ENCODE measurements at regions not wholly inside any gene's neighbourhood (a gene's known extent, or its start where the extent isn't known, plus 50 kb on each side); places are given as distances from the start of the nearest gene placed in this dataset.
A peak's percentile ranks its signal among the peaks of the same experiment; 100 is the strongest.

DNA sequence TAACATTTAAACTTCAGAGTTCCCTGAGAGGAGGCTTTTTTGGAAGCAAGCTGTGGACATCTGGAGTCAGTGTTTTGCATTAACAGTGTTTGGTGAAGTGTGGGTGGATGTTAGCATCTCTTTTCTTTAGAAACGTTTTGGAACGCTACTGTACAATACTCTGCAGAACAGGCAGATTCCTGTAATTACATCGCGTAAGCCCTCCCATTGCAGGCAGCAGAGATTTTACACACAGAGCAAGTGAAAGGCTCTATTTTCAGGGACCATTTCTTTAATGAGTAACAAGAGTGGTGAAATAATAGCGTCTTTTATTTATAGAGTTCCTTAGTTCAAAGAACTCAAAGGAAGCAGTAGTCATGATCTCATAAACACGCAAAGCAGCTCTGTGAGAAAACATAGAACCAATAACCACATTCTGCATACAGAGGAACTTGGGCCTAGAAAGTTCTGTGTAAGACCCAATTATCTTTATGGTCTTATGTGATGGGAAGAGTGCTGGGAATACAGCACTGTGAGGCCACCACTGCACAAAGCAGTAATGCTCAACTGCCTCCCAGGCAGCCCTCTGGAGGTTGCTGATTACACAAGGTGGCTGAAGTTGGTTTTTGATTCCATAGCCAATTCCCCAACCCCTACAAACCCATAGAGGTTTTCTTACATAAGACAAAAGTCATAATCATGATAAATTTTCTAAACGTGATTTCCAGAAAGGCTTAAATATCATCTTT lies 298.7 kb upstream of the EPHA5 start:
- DNase-seq (ENCODE audit: low spot score) = no peak
- FAIRE-seq = no peak

DNA sequence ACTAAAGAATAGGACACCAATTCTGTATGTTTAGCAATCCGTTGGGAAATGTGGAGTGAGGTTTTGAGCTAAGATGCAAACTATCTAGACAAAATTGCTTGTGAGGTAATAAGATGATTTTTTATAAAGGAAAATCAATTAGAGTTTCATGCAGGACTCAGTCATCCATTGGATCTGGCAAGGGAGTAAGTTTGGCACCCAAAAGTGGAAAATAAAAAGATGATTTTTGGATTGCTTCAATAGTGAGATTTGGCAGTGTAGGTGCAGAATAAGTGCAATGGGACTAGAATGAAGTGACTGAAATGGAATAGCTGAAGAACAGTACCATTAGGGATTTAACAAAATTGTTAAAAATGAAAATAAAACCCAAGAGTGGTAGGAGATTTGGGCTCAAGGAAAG lies 290.5 kb upstream of the EPHA5 start:
- no peak for DNase-seq (ENCODE audit: low spot score)

DNA sequence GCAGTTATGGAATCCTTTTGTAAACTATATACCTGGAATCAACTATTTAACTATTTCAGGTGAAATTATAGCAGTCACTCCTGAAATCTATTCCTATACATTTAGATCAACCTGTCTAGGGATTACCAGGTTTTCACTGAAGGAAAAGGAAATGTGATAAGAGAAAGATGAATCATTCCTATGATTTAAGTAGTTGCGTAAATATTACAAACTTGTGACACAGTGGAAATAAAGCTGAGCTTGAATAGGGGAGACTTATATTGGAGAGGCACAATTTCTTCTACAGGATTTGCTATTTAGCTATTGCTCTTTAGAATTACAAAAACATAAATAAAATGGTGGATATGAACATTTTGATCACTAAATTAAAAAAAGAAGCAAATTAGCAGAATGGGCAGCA lies 284.1 kb upstream of the EPHA5 start:
- no peak for DNase-seq (ENCODE audit: low spot score)
- no peak for FAIRE-seq

More for the DNA sequence above, 290.5 kb upstream of the EPHA5 start:
- no peak for FAIRE-seq

DNA sequence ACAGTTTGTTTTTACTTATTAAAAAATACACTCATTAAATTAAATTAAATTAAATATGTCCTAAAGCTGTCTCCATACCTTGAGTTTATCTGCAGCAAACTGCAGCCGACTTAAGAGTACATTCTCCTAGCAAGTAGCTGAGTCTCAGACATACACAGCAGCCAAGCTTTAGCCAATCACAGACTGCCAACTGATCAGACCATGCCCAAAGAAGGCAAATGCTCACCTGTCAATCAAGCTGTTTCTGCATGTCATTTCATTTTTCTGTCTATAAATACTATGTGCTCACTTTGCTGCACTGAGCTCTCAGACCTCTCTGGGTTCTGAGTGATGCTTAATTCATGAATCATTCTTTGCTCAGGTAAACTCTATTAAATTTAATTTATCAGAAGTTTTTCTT lies 280.9 kb upstream of the EPHA5 start:
- FAIRE-seq (no peak), DNase-seq (ENCODE audit: low spot score) (no peak)

DNA sequence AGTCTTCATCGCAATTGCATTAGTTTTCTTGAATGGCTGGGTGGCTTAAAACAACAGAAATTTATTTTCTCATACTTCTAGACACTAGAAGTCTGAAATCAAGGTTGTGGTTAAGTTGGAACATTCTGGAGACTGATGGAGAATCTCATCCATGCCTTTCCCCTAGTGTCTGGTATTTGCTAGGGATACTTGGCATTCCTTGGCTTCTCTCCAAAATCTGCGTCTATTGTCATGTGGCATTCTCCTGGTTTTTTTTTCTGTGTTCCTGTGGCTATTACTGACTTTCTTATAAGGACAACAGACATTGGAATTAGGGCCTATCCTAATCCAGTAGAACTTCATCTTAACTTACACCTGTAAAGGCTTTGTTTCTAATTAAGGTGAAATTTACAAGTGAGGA lies 272.8 kb upstream of the EPHA5 start:
- FAIRE-seq (peak; percentile 77), DNase-seq (ENCODE audit: low spot score) (peak; percentile 86)

DNA sequence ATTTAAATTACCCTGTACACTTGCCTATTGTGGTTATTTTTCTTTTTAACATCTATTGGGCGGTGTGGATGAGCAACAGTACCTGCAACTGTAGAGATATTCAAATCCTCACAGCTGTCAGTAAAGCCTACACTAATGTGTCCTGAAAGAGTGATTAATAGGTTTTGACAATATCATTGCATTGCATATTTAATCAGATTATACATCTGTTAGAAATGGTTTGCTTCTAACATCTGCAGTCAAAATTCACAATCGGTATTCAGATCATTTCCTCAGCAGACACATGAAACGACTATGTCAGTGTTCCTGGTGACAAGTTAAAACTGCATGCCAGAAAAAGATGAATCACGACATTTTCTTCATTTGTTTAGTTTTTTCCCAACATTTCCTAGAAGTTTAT lies 254.6 kb upstream of the EPHA5 start:
- no peak for DNase-seq (ENCODE audit: low spot score)
- no peak for FAIRE-seq

DNA sequence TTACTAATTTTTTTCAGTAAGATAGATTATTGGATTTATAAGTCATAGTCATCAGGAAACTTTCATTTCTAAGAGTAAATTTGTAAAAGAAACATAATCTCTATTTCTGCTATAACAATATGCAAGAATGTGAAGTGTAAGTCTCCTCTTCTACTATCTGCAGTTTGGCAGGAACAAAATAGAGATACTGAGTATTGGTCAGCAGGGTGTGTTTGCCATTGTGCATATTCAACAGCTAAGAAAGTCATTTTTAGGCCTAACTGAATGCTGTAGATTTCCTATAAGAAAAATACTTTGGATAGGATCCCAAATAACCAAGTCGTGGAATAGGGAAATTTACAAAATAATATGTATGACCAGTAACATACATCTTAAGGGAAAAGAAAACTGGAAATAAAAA lies 253.3 kb upstream of the EPHA5 start:
- DNase-seq (ENCODE audit: low spot score) (no peak), FAIRE-seq (no peak)

DNA sequence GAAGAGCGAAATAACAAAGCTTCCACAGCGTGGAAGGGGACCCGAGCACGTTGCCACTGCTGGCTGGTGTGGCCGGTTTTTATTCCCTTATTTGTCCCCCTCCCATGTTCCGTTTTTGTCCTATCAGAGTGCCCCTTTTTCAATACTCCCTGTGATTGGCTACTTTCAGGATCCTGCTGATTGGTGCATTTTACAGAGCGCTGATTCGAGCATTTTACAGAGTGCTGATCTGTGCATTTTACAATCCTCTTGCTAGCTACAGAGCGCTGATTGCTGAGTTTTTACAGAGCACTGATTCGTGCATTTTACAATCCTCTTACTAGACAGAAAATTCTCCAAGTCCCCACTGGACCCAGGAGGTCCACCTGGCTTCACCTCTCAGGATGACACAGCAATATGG lies 250.9 kb upstream of the EPHA5 start:
- DNase-seq (ENCODE audit: low spot score) (no peak), FAIRE-seq (no peak)

DNA sequence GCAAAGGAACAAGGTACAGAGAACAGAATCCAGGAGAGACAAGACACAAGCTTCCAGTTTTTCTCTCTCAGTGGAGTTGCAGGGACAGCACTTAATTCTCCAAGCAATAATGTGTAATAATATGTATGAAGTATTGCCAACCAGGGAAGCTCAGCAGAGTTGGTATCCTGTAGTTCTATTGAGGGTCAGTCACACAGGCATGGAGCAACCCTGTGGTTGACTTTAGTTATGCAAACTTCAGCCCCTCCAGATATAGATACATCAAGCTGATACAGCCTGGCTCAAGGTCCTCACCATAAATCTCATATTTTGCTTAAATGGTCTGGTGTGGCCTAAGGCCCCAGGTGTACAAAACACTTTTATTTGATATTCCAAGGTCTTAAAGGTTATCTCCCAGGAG lies 248.6 kb upstream of the EPHA5 start:
- DNase-seq (ENCODE audit: low spot score) (no peak), FAIRE-seq (no peak)

DNA sequence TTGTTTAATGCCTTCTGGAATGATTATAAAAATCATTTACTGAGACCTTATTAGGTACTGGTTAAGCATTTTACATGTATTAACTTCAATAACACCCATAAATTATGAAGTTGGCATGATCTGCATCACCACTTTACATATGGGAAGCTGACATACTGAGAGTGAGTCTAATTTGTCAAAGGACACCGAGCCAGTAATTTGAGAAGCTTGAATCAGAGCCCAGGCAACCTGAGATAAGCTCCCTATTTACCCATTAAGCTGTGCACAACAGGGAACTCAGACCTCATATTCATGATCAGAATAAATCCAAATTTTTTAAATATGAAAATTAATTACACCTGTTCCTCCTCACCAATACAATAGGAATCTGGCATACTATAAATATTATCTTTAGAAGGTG lies 247.9 kb upstream of the EPHA5 start:
- FAIRE-seq (no peak), DNase-seq (ENCODE audit: low spot score) (no peak)

DNA sequence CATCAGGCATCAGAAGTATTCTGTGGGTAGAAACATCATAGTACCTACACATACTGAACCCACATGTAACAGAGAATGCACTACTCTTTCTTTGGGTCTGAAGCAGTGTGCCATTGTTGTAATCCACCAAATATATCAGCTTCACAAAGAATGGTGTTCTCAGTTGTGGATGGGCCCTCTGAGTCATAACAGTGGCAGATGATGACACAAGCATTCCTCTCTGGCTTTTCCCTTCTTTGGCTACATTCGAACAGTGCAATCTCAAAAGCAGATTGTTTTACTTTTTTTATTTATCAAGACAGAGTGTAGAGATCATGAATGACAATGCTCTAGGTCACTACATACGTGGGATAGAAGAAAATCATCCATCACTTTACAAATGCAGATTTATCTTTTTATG lies 247.2 kb upstream of the EPHA5 start:
- no peak for FAIRE-seq

DNA sequence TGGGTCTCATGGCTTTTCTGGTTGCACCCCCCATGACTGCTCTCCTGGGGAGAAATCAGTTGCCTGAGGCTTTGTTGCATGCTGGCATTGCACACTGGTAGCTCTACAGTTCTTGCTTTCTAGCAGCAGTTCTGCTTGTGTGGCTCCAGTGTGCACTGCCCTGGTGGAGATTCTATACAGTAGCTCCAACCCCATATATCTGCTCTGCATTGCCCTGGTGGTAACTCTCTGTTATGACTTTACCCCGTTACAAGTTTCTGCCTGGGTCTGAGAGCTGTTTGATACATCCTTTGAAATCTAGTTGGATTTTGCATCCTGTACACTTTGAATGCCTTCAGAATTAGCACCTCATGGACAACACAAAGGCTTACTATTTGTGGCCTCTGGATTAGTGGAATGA lies 241.4 kb upstream of the EPHA5 start:
- no peak for DNase-seq (ENCODE audit: low spot score)
- no peak for FAIRE-seq

More for the DNA sequence above, 247.2 kb upstream of the EPHA5 start:
- DNase-seq (ENCODE audit: low spot score) = peak; percentile 6

DNA sequence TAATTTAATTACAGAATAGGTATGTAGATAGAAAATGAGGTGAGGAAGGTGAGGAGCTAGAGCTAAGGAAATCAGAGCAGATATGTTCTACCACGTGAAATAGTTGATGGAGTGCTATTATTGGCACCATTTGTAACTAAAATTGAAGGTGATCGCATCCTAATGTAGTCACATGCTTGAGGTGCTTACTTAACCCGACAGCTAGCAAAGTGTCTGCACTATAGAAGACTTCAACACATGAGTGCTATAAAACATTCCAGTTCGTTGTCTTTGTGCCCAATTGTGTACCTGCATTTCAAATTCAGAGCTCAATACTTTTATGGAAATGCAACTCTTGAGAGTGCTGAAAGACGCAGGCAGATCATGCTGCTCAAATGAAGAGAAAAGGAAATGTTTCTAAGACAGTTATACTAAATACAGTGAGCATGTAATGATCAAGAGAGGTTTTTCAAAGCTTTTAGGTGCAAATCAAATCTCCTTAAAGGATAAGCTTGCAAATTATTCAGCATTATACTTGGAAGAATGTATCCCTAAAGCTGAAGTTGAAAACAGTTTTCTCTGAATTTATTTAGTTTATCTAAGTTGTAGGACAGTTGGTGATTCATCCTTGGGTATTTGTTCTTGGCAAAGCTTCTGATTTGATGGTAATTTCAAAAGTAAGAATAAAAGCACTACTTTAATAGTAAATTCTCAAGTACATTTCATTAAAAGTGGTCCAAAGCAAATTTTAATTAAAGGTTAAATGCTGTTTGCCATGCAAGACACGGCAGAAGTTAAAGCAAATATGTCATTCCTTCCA lies 223.9 kb upstream of the EPHA5 start:
- FAIRE-seq = no peak

DNA sequence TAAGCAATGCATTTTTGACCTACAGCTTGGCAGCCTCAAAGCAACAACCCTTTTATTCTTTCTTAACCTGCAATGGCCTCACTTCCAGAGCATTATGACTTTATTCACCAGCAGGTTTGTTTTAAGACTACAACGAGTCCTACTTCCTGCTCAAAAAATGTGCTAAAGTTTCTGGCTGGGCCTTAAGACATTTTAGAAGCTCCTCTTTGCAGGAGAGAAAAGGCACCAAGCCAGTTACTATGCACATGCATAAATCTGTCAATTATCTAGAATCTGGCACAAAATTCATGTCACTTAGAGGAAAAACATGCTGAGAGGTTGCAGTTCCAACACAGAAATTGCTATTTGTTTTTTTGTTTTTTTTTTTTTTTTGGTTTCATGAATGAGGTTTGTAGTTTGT lies 223.0 kb upstream of the EPHA5 start:
- no peak for DNase-seq (ENCODE audit: low spot score)
- FAIRE-seq = no peak

More for the DNA sequence above, 223.9 kb upstream of the EPHA5 start:
- DNase-seq (ENCODE audit: low spot score) = no peak

DNA sequence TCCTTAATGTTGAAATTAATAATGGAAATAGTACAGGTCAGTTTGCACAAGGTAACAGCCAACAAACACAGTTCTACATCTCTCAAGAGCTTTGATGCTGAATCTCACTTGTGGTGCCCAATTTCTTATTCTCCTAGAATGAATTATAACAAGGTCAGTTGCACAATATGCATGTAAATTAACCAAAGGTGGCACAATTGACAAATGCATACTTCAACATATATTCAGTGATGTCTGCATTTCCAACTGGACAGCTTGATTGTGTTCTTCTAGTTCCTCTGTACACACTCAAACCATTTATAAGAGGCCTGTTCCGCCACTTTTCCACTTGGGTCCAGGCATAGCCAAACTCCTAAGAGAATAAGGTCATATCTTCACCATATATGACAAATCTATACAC lies 210.3 kb upstream of the EPHA5 start:
- FAIRE-seq (no peak), DNase-seq (ENCODE audit: low spot score) (no peak)

DNA sequence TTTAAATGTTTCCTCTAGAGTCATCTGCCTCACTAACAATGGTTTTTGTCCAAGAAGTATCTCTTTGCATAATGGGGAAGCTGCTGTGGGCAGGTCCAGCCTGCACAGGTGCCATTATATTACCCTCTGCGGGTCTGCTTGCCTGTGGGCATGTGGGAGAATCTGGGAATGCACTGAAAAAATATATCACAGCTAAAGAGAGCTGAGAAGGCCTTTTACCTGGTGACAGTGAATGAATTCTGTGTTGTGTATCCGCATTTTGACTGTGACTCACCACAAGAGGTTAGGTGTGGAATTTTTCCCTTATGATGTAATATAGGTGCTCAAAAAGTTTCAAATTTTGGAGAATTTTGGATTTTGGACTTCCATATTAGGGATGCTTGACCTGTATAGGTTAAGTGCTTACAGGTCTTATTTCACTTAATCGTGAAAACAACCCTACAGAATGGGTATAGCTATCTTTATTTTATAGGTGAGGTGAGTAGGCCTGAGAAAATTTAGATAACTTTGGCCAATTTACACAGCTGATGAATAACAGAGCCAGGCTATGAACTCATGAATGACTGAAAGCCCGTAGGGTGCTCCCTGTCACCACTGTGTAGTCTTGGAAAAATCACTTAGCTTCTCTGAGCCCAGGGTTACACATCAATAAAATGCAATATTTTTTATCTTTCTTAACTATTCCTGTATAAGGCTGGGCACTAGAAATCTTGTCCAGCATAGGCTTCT lies 198.0 kb upstream of the EPHA5 start:
- DNase-seq (ENCODE audit: low spot score) (no peak), FAIRE-seq (no peak)

DNA sequence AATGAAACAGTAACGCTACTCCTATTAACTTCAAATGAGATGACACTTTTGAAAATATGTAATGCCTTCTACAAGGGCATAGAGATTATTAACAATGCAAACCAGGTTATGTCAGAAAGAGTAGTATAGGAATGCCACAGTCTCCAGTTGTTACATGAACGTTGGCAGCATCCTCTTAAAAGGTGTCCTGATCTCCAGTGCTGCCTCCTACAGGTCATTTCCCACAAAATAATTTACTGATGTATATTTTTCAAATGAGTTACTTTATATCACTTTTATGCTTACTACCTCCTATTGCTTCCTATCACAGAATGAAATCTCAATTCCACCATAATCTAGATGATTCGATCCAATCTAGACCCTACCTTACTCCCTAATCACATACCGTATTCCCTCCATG lies 195.2 kb upstream of the EPHA5 start:
- DNase-seq (ENCODE audit: low spot score) = no peak
- no peak for FAIRE-seq

DNA sequence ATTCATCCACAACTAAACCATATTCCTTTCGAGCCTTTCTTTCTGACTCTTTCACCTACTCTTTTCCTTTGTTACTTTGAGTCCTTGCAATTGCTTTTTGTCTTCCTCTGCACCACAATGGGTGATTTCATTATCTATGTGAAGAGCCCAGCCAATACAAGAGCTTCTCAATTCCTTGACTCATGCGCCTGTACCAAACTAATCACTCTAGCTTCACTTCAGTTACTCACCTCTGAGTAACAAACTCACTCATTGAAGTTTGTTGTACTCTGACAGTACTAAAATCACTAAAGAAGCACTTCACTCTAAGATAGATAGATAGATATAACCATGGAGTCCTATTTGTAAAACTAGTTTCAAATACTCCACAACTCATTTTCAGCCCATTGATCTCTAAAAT lies 191.7 kb upstream of the EPHA5 start:
- DNase-seq (ENCODE audit: low spot score) = no peak

DNA sequence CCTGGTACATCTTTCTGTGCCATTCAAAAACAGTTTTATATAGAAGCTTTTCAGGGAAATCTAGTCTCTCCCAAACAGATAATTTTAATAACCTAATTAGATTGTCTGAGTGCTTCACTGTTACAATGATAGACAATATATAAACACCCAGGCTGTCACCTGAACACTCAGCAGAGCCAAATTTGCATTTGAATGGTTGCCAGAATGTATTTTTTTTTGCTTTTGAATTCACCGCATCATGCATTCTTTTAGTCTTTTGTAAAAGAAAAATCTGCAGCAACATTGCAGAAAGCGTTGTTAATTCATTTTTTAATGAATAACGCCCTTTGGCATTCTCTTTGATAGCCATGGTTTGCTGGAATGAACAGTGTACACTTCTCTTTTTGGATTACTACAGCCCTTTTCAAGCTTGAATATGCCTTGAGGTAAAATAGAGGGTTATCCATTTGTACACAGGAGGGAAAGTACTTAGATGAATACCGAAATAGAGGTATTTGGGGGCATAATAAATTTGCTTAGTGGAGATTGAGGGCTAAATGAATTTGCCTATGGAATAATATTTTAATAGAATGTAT lies 175.0 kb upstream of the EPHA5 start:
- no peak for FAIRE-seq

More for the DNA sequence above, 191.7 kb upstream of the EPHA5 start:
- no peak for FAIRE-seq

DNA sequence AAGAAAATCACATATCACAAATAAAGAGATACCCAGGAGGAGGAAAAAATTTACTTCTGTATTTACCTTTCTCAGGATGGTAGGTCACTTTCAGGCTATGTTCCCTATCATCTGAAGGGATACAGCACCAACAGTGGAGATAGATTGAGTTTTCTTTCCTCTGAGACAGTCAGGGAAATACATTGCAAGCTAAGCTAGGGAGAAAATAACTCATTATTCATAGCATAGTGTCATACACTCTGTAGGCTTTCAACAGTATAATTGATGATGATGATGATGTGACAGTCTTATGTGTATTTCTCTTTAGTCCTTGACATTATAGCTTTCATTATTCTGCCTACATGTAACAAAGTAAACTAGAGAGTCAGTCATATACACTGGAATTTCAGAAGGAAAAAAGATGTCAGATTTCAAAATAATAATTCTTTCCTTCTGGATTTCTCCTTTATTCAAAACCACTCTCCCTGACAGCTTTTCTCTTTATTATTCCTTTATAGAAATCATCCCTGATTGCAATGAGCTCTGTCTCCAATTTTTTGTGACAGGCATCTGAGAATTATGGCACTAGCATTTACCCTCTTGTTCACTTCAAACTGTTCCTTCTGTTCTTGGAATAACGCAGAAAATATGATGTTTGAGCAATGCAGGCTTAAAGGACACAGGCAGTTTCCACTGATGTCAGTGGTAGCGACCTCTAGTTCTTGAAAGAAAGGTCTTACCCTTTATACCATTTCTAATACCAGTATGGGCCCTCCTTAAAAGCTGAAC lies 169.1 kb upstream of the EPHA5 start:
- FAIRE-seq (no peak), DNase-seq (ENCODE audit: low spot score) (no peak)

More for the DNA sequence above, 175.0 kb upstream of the EPHA5 start:
- DNase-seq (ENCODE audit: low spot score) = no peak

DNA sequence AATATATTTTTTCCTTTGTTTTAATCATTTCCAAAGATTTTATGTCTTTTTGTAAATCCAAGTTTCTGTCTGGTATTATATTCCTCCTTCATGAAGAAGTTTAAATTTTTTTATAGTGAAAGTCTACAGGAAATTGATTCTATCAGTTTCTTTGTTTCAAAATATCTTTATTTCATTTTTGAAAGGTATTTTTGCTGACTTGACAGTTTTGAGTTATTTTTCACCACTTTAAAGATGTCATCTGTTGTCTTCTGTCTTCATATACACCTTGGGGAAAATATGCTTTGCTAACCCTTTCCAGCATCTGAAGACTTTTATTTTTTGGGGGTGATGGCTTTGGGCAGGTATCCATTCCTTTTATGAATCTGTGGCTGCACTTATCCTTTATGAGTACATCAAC lies 164.4 kb upstream of the EPHA5 start:
- no peak for FAIRE-seq

More for the DNA sequence above, 164.4 kb upstream of the EPHA5 start:
- no peak for DNase-seq (ENCODE audit: low spot score)

All from RCC 7860 (cell line).